Cardiac muscle cell (in vitro differentiated cells and primary cell): ENCODE measurements at regions not wholly inside any gene's neighbourhood (a gene's known extent, or its start where the extent isn't known, plus 50 kb on each side); places are given as distances from the start of the nearest gene placed in this dataset.

Source experiments
- DNase-seq, 2 donors: peaks; one replicate each; pipeline versions ENCODE4 v3.0.0 to v3.0.0-alpha.2; 2010 to 2017; ENCODE audit warnings: low read depth in 1 of 2, low spot score in 1 of 2
- H3K27ac ChIP-seq: fragments of 200-600 bp; sonication (generic); 2 replicates; pipeline ENCODE4 v1.5.1; 2016
- H3K27me3 ChIP-seq: fragments of 200-600 bp; sonication (generic); 2 replicates; pipeline ENCODE4 v1.6.0; 2016; ENCODE audit warnings: control low read depth
- H3K36me3 ChIP-seq: fragments of 200-600 bp; sonication (generic); 2 replicates; pipeline ENCODE4 v1.5.1; 2016; ENCODE audit warnings: control low read depth
- H3K4me1 ChIP-seq: fragments of 200-600 bp; sonication (generic); 2 replicates; pipeline ENCODE4 v1.8.1; 2017; ENCODE audit warnings: low read depth, mild to moderate bottlenecking, mixed run types
- H3K4me3 ChIP-seq: fragments of 200-600 bp; sonication (generic); 2 replicates; pipeline ENCODE4 v1.5.1; 2016; ENCODE audit warnings: mild to moderate bottlenecking
- H3K9me3 ChIP-seq: fragments of 200-600 bp; sonication (generic); 2 replicates; pipeline ENCODE4 v1.5.1; 2017; ENCODE audit warnings: low read depth, mild to moderate bottlenecking, control low read depth
- CTCF ChIP-seq: IDR thresholded peaks from 2 replicates; pipeline ENCODE4 v1.5.1; 2012; ENCODE audit warnings: low read depth, mild to moderate bottlenecking, low read length

GRCh38 chr3:161754420-161755053 lies 257.9 kb downstream of the OTOL1 start:
- TF ChIP-seq CTCF: no peak
- Histone ChIP-seq H3K27me3 (no peaks in the 10 kb centered on the region), H3K36me3 (no peaks in the 10 kb centered on the region), H3K4me3 (no peak overlapping the region), H3K4me1 (no peaks in the 10 kb centered on the region), H3K27ac (no peak overlapping the region), H3K9me3 (no peaks in the 10 kb centered on the region)
- DNase-seq: no peak

- Histone ChIP-seq H3K4me1 (no peaks in the 10 kb centered on the region), H3K4me3 (no peak overlapping the region), H3K27ac (no peak overlapping the region), H3K36me3 (no peaks in the 10 kb centered on the region), H3K9me3 (no peaks in the 10 kb centered on the region), H3K27me3 (no peaks in the 10 kb centered on the region)
- TF ChIP-seq CTCF: no peak
- DNase-seq: no peak
Measured at GRCh38 chr3:161759444-161759843, 262.8 kb downstream of the OTOL1 start.

GRCh38 chr3:161766331-161766730 lies 269.7 kb downstream of the OTOL1 start:
- no peak for DNase-seq
- H3K27ac ChIP-seq: no peak overlapping the region
- no peak for TF ChIP-seq CTCF

GRCh38 chr3:161770484-161771386 lies 274.1 kb downstream of the OTOL1 start:
- Histone ChIP-seq H3K36me3 (no peaks in the 10 kb centered on the region), H3K4me1 (no peaks in the 10 kb centered on the region), H3K27me3 (no peaks in the 10 kb centered on the region), H3K27ac (no peak overlapping the region), H3K4me3 (no peak overlapping the region), H3K9me3 (no peaks in the 10 kb centered on the region)
- no peak for DNase-seq
- TF ChIP-seq CTCF: no peak

More at GRCh38 chr3:161766331-161766730, 269.7 kb downstream of the OTOL1 start:
- Histone ChIP-seq H3K4me1 (no peaks in the 10 kb centered on the region), H3K9me3 (no peaks in the 10 kb centered on the region), H3K27me3 (no peaks in the 10 kb centered on the region), H3K36me3 (no peaks in the 10 kb centered on the region), H3K4me3 (no peak overlapping the region)

GRCh38 chr3:161781381-161781780 lies 284.8 kb downstream of the OTOL1 start:
- TF ChIP-seq CTCF: no peak
- Histone ChIP-seq H3K4me3 (no peak overlapping the region), H3K27ac (no peak overlapping the region), H3K36me3 (no peaks in the 10 kb centered on the region), H3K4me1 (no peaks in the 10 kb centered on the region), H3K9me3 (no peaks in the 10 kb centered on the region), H3K27me3 (no peaks in the 10 kb centered on the region)
- DNase-seq: no peak
